Thyroid gland (tissue), 4 donors: ENCODE measurements at regions not wholly inside any gene's neighbourhood (a gene's known extent, or its start where the extent isn't known, plus 50 kb on each side); places are given as distances from the start of the nearest gene placed in this dataset.

Experiments used
- DNase-seq, 2 donors: peaks; one replicate each; pipeline ENCODE4 v3.0.0-alpha.2; 2019
- H3K27ac ChIP-seq, 3 donors: fragments of 200-600 bp; sonication (generic); 1 replicate in 2 of 3; 2 replicates in 1 of 3; pipeline ENCODE4 v1.5.1; 2016 to 2019; ENCODE audit warnings: mild to moderate bottlenecking in 1 of 3, moderate library complexity in 1 of 3
- H3K27me3 ChIP-seq: fragments of 200-600 bp; sonication (generic); one replicate; pipeline ENCODE4 v1.5.1; 2019
- H3K36me3 ChIP-seq, 2 donors: fragments of 200-600 bp; sonication (generic); one replicate each; pipeline ENCODE4 v1.5.1; 2016 to 2019
- H3K4me1 ChIP-seq, 2 donors: fragments of 200-600 bp; sonication (generic); one replicate each; pipeline ENCODE4 v1.5.1; 2017 to 2019
- H3K4me3 ChIP-seq, 3 donors: fragments of 200-600 bp; sonication (generic); replicated peaks in 1 of 3; 1 replicate in 2 of 3; 2 replicates in 1 of 3; pipeline ENCODE4 v1.5.1; 2016; ENCODE audit warnings: mild to moderate bottlenecking in 1 of 3
- H3K9me3 ChIP-seq: fragments of 200-600 bp; sonication (generic); one replicate; pipeline ENCODE4 v1.5.1; 2017
- CTCF ChIP-seq, 6 experiments: fragments of 200-600 bp in 3 of 6; fragments of 450-650 bp in 3 of 6; sonication (generic) in 3 of 6; IDR thresholded peaks; one replicate each; pipeline ENCODE4 v1.5.1; 2016 to 2019; ENCODE audit warnings: antibody characterized with exemption in 6 of 6, mild to moderate bottlenecking in 2 of 6, inconsistent platforms in 1 of 6, moderate library complexity in 1 of 6
- POLR2A ChIP-seq, 2 donors: fragments of 450-650 bp; IDR thresholded peaks; one replicate each; pipeline ENCODE4 v1.6.1; 2017; ENCODE audit warnings: antibody characterized with exemption in 2 of 2, mild to moderate bottlenecking in 2 of 2, moderate library complexity in 1 of 2
- WGBS, 2 donors: methylation state at CpG; one replicate each; pipeline ENCODE4 v1.1.5; 2017; 5-methylcytosine and 5-hydroxymethylcytosine counted together
- intact Hi-C: fragments of 100-400 bp; cut with DNase I; formaldehyde crosslinking; loops from one replicate; pipeline ENCODE4 v1.15.1; 2023

DNA sequence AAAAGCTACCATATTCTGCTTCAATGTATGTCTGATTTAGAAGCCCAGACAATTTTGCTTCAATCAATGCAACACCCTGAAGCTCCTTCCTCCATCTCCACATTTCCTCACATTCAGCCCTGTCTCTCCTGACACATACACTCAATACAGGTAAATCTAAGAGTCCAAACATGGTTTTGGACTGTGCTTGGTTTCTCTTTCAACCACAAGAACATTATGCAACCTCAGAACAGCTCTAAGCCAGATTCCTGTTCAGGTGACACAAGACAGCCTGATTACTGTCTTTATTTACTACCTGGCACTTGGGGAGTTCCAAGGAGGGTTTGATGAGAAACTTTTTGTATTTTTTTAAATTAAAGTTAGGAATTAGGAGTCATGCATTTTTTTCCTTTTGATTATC is 307.5 kb upstream of the SLIT2 start:
- H3K36me3 ChIP-seq = no peaks in the 10 kb centered on the region
- no peaks in the 10 kb centered on the region for H3K27me3 ChIP-seq
- no peaks in the 10 kb centered on the region for H3K9me3 ChIP-seq
- intact Hi-C loops = no loop called here
- no peak for TF ChIP-seq POLR2A (IDR thresholded peaks at IDR 0.05)
- TF ChIP-seq CTCF (IDR thresholded peaks at IDR 0.05) = no peak
- H3K27ac ChIP-seq = no peak overlapping the region
- H3K4me3 ChIP-seq = no peak overlapping the region
- no peaks in the 10 kb centered on the region for H3K4me1 ChIP-seq
- no peak for DNase-seq

DNA sequence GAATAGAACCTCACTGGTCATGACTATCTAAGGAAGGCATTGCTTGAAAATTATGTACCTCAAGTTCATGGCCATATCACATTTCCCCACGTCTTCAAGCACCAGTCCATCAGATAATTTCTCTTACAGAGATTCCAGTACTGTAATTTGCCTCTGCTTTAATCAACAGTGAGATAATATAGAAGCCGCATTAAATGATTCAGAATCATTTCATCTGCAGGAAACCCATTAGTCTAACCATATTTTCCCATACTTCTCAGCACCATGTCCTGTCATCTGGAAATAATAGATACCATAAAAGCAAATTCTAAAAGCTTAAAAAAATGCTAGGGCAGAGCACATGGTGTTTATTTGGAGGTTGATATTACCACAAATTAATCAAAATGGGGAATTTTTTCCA is 310.3 kb upstream of the SLIT2 start:
- no peak for DNase-seq
- intact Hi-C loops = no loop called here
- H3K36me3 ChIP-seq = no peaks in the 10 kb centered on the region
- H3K4me1 ChIP-seq = no peaks in the 10 kb centered on the region
- no peak for TF ChIP-seq CTCF (IDR thresholded peaks at IDR 0.05)
- no peak for TF ChIP-seq POLR2A (IDR thresholded peaks at IDR 0.05)
- no peaks in the 10 kb centered on the region for H3K9me3 ChIP-seq
- no peaks in the 10 kb centered on the region for H3K27me3 ChIP-seq
- WGBS, 2 donors = 90% methylated on average over 2 of the region's 2 CpGs
- no peak overlapping the region for H3K27ac ChIP-seq
- no peak overlapping the region for H3K4me3 ChIP-seq

DNA sequence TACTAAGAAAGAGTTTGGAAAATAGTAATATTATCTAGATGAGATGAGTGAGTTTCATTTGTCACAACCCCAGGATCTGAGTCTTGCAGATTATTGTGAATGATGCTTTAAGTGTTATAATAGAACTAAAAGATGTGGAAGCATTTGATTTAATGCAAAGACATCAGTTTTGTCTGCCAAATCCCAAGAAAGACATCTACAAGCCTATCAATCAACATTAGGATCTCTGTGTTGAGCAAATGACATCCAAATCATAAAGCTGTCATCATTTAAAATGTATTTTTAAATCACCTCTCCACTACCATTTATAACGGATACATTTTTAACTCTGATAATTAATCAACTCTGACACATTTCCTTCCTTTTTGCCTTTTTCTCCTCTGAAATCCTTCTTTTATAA is 310.8 kb upstream of the SLIT2 start:
- Histone ChIP-seq H3K27ac (no peak overlapping the region), H3K36me3 (no peaks in the 10 kb centered on the region), H3K4me1 (no peaks in the 10 kb centered on the region), H3K9me3 (no peaks in the 10 kb centered on the region), H3K4me3 (no peak overlapping the region), H3K27me3 (no peaks in the 10 kb centered on the region)
- 71 to 89% methylated on average over 1 of the region's 1 CpG for WGBS, 2 donors
- DNase-seq = no peak
- intact Hi-C loops = no loop called here
- TF ChIP-seq CTCF (IDR thresholded peaks at IDR 0.05) (no peak), POLR2A (IDR thresholded peaks at IDR 0.05) (no peak)

GRCh38 chr4:19936476-19936875 is 315.2 kb upstream of the SLIT2 start:
- intact Hi-C loops = no loop called here
- 71 to 72% methylated on average over 3 of the region's 3 CpGs for WGBS, 2 donors
- TF ChIP-seq CTCF (IDR thresholded peaks at IDR 0.05) = no peak

GRCh38 chr4:19930742-19931141 is 321.0 kb upstream of the SLIT2 start:
- Histone ChIP-seq H3K36me3 (no peaks in the 10 kb centered on the region), H3K4me3 (no peak overlapping the region), H3K9me3 (no peaks in the 10 kb centered on the region), H3K27ac (no peak overlapping the region), H3K27me3 (no peaks in the 10 kb centered on the region), H3K4me1 (peaks cover 3 to 6% of the 10 kb centered on the region in 2 donors)
- intact Hi-C loops = no loop called here
- 93% methylated on average over 3 of the region's 3 CpGs for WGBS, 2 donors
- DNase-seq = no peak
- TF ChIP-seq POLR2A (IDR thresholded peaks at IDR 0.05) = no peak
- no peak for TF ChIP-seq CTCF (IDR thresholded peaks at IDR 0.05)

More at GRCh38 chr4:19936476-19936875, 315.2 kb upstream of the SLIT2 start:
- H3K27ac ChIP-seq = no peak overlapping the region
- no peaks in the 10 kb centered on the region for H3K36me3 ChIP-seq
- H3K4me3 ChIP-seq = no peak overlapping the region
- H3K9me3 ChIP-seq = no peaks in the 10 kb centered on the region
- H3K4me1 ChIP-seq = no peaks in the 10 kb centered on the region
- no peaks in the 10 kb centered on the region for H3K27me3 ChIP-seq
- DNase-seq = no peak
